ENCODE measurements at regions not wholly inside any gene's neighbourhood (a gene's known extent, or its start where the extent isn't known, plus 50 kb on each side); places are given as distances from the start of the nearest gene placed in this dataset.
"Not testable (repeated sequence)": the region's sequence is repeated elsewhere in the genome, so short reads cannot be mapped to it uniquely, and the experiment has no call there.

DNA sequence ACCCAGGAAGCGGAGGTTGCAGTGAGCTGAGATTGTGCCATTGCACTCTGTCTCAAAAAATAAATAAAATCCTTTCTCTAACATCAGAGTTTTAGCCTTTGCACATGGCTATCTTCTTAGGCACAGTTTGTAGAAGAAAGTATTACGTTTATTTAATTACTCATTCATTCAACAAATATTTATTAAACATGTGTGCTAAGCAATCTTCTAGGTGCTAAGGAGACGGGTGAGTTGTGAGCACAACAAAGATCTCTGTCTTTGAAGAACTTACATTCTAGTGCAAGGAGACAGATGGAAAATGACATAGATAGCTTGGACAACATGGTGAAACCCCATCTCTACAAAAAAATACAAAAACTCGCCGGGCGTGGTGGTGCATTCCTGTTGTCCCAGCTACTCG, 122.3 kb upstream of the MYO10 start:
- no peak for TF ChIP-seq POLR2A (IDR thresholded peaks at IDR 0.05; ENCODE audit: low read depth, low read length)
- FAIRE-seq = no peak

DNA sequence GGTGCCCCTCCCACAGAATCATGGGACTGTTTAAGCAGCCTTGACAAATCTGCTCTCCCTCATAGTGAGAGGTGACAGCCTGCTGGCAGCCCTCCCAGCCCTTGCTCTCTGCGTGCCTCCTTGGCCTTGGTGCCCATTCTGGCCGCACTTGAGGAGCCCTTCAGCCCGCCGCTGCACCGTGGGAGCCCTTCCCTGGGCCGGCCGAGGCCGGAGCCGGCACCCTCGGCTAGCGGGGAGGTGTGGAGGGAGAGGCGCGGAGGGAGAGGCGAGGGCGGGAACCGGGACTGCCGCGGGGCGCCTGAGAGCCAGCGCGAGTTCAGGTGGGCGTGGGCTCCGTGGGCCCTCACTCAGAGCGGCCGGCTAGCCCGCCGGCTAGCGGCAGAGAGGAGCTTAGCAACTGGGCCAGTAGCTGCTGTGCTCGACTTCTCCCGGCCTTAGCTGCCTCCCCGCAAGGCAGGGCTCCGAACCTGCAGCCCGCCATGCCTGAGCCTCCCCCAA, 125.9 kb upstream of the MYO10 start:
- TF ChIP-seq POLR2A (IDR thresholded peaks at IDR 0.05; ENCODE audit: low read depth, low read length) = no peak
- FAIRE-seq (no peak), DNase-seq (ENCODE audit: insufficient read length, low spot score) (no peak)

More for the DNA sequence above, 122.3 kb upstream of the MYO10 start:
- DNase-seq (ENCODE audit: insufficient read length, low spot score) = no peak

DNA sequence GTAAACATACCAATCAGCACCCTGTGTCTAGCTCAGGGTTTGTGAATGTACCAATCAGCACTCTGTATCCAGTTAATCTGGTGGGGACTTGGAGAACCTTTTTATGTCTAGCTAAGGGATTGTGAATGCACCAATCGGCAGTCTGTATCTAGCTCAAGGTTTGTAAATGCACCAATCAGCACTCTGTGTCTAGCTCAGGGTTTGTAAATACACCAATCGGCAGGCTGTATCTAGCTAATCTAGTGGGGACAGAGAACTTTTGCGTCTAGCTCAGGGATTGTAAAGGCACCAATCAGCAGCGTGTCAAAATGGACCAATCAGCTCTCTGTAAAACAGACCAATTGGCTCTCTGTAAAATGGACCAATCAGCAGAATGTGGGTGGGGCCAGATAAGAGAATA, 126.7 kb upstream of the MYO10 start:
- not testable (repeated sequence) for DNase-seq (ENCODE audit: insufficient read length, low spot score); FAIRE-seq

DNA sequence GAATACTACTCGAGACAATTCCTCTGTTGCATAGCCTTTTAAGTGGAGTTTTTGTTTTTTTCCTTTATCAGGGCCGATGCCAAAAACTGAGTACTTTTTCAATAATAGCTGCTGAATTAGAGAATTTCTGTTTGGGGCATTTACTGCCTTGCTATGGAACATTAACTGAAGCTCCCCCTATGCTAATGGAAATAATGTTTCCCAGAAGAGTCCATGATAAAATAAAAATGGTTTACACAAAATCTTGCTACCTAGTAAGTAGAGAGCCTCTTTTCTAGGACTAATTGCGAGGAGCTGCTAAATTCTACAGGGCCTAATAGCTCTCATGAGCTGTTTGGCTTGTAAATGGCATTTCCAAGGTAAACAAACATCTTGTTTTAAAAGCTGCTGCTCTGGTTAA, 128.2 kb upstream of the MYO10 start:
- no peak for TF ChIP-seq POLR2A (IDR thresholded peaks at IDR 0.05; ENCODE audit: low read depth, low read length)
- FAIRE-seq (no peak), DNase-seq (ENCODE audit: insufficient read length, low spot score) (no peak)

DNA sequence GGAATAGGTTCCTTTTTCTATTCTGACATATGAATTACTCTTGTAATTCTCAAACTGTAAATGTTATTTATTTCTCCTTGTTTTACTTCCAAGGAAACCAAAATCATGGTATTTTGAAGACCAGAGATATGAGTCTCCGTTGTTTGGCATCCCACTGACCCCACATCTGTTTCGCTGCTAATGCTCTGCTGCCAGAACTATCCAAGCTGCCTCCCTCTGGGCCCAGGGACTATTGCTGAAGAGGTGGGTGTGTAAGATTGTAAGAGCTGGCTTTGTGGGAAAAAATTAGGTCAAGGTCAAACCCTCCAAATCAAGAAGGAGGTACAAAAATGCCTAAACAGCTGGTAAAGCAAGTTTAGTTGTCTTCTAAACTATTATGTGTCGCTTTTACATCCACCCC, 129.4 kb upstream of the MYO10 start:
- DNase-seq (ENCODE audit: insufficient read length, low spot score) (no peak), FAIRE-seq (no peak)
- no peak for TF ChIP-seq POLR2A (IDR thresholded peaks at IDR 0.05; ENCODE audit: low read depth, low read length)

DNA sequence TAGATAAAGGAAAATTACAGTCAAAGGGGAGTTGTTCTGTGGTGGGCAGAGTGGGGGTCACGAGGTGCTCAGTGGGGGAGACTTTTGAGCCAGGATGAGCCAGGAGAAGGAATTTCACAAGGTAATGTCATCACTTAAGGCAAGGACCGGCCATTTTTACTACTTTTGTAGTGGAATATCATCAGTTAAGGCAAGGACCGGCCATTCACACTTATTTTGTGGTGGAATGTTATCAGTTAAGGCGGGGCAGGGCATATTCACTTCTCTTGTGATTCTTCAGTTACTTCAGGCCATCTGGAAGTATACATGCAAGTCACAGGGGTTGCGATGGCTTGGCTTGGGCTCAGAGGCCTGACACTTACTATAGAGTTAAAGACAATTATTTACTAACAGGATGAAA, 129.9 kb upstream of the MYO10 start:
- DNase-seq (ENCODE audit: insufficient read length, low spot score); FAIRE-seq: not testable (repeated sequence)

DNA sequence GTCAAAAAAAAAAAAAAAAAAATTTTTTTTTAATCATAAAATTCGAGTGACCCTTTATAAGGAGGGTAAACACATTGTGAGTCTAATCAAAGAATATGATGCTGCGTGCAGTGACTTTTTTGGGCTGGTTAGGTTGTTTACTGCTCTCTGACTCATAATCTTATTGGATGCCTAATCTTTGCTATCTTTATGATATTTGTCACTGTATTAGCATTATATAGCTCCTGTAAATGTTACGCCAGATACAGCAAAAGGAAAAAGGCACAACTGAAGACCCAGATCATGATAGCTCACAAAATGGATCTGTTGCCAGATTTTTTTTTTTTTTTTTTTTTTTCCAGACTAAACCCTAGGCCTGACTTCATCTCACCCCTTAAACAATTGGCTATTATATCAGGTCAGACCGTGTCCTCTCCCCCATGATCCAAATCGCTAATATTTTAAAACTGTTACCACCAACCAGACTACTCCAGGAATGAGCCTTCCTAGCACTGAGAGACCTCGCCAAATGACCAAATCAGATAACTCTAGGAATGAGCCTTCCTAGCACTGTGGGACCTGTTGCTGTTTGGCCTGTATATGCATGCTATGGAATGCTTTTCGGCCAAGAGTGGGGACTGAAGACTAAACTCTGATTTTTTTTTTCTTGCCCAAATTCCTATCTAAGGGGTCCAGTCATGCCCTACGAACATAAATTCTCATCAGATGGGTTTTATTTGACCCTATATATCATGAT, 131.7 kb upstream of the MYO10 start:
- DNase-seq (ENCODE audit: insufficient read length, low spot score) (no peak), FAIRE-seq (no peak)
- TF ChIP-seq POLR2A (IDR thresholded peaks at IDR 0.05; ENCODE audit: low read depth, low read length) = no peak

DNA sequence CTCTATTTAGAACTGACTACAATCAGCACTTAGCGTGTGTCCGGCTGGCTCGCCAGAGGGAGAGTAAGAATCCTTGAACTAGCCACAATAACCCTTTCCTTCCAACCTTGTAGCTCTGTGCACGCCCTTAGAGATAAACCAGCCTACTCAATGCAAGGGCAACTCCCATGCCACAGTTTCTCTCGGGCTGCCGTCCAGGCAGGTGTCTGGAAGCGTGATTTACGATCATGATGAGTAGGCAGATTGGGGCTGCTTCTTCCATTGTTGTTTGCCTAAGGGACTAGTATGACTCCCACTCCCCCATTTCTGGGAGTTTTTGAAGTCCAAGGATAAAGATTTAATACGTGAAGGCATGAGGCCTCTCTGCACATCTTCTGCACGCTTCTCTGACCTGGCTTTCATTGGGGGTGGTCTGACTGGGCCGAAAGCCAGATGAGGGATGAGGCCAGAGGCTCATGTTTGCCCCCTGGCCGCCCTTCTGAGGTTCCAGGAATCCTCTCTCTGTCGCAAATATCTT, 134.0 kb upstream of the MYO10 start:
- FAIRE-seq = peak; percentile 53
- TF ChIP-seq POLR2A (IDR thresholded peaks at IDR 0.05; ENCODE audit: low read depth, low read length) = no peak
- no peak for DNase-seq (ENCODE audit: insufficient read length, low spot score)

DNA sequence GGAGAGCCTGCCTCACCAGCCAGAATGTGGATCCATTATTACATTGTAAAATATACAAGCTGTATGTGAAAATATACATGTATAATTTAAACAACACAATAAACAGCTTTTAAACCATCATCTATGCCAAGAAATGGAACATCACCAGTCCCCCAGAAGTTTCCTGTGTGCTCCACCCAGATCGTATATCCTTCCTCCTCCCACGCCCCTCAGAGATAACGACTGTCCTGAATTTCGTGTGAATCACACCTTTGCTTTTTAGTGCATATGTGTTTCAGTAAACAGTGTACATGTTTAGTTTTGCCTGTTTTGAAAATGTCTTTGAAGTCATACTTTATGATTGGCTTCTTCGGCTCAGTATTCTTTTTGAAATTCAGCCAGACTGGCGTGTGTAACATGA, 134.6 kb upstream of the MYO10 start:
- FAIRE-seq (no peak), DNase-seq (ENCODE audit: insufficient read length, low spot score) (no peak)
- TF ChIP-seq POLR2A (IDR thresholded peaks at IDR 0.05; ENCODE audit: low read depth, low read length) = no peak

DNA sequence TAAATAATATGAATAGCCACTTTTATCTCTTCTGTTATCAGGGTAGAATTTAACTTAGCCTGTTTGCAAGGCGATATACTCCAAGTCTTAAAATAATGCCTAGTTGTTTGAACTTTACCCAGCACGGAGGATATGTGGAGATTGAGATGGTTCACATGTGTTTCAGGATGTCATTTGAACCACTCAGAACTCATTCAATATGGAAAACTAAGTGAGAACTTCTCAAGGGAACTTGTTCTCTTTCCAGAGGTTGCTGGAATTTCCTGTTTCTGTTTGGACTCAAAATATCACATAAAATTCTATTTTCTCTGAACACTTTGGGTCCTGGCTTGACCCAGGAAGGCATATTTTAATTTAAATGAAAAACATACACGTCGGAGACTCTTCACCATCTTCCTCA, 139.1 kb upstream of the MYO10 start:
- FAIRE-seq (no peak), DNase-seq (ENCODE audit: insufficient read length, low spot score) (no peak)
- no peak for TF ChIP-seq POLR2A (IDR thresholded peaks at IDR 0.05; ENCODE audit: low read depth, low read length)

DNA sequence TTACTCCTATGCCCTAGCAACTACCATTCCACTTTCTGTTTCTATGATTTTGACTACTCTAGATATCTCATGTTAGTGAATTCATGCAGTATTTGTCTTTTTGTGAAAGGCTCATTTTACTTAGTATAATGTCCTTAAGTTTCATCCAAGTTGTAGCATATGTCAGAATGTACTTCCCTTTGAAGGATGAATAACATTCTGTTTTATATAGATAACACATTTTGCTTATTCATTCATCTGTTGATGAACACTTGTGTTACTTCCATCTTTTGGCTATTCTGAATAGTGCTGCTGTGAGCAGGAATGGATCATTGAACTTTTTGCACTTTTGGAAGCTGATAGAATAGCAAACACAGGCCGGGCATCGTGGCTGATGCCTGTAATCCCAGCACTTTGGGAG, 140.2 kb upstream of the MYO10 start:
- DNase-seq (ENCODE audit: insufficient read length, low spot score) (no peak), FAIRE-seq (no peak)
- TF ChIP-seq POLR2A (IDR thresholded peaks at IDR 0.05; ENCODE audit: low read depth, low read length) = no peak

DNA sequence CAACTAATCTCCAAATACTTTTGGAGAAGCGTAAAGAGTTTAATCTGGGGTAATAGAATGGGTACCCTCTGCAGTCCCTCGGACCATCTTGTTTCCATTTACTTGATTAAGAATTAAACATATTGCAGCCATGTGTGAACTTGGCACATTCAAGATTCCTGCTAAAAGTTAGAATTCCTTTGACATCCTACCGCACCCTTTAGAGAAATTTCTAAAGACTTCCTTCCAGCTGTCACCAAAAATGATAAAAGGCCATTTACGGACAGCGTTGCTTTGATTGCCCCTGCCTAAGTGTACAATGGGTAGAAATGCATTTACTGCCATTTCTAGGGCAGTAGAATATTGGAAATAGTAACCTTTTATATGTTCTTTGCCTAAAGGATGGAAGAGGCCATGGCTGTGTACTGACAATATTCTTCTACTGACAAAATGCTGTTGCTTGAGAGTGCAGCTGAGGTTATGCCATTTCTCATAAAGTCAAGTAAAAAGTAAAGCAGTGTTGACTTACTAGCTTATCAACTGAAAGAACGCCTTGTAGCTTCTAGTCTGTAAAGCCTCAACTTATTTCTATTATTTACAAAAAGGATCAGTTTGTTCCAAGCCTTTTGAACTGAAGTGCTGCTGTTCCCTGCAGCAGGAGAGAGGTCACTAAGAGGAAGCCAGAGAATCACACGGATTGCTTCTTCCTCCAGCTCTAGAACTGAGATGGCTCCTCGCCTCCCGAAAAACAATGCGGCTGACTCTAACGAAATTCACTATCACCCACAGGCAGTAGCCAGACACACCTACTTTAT, 139.8 kb upstream of the BASP1 start:
- TF ChIP-seq POLR2A (IDR thresholded peaks at IDR 0.05; ENCODE audit: low read depth, low read length) = no peak
- DNase-seq (ENCODE audit: insufficient read length, low spot score) = no peak
- FAIRE-seq = no peak

DNA sequence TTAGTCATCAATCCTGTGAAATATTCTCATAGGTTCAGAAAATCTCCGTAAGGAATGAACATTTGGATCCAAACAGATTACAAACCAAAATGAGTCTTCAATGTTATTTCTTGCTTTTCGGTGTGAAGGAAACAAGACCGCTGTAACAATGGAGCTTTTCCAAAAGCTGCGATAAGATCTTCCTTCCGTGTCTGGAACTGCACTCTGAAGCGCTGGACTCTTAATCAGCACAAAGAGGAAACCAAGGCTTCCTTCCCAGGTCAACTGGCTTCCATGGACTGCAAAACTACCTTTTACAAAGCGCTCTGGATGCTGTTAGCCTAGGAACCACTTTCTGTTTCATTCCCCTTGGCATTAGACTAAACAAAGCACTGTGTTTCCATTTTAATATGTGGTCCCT, 137.9 kb upstream of the BASP1 start:
- FAIRE-seq = no peak
- no peak for TF ChIP-seq POLR2A (IDR thresholded peaks at IDR 0.05; ENCODE audit: low read depth, low read length)
- no peak for DNase-seq (ENCODE audit: insufficient read length, low spot score)

DNA sequence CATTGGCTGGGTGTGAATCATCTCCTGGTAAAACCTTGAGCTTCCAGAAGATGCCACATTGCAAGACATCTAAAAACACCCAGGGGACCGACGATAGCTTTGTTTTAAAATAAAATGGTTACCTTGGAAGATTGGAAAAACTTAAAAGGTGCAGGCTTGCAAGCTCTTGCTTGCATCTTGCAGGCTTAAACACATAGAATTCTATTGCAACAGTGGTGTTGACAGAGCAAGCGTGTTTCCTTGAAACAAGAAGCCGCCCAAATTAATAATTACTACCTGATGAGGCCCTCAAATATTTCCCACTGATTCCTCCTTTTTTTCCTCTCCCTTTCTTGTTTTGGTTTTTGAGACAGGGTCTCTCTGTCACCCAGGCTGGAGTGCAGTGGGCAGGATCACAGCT, 137.1 kb upstream of the BASP1 start:
- TF ChIP-seq POLR2A (IDR thresholded peaks at IDR 0.05; ENCODE audit: low read depth, low read length) = no peak
- no peak for FAIRE-seq
- DNase-seq (ENCODE audit: insufficient read length, low spot score) = no peak

DNA sequence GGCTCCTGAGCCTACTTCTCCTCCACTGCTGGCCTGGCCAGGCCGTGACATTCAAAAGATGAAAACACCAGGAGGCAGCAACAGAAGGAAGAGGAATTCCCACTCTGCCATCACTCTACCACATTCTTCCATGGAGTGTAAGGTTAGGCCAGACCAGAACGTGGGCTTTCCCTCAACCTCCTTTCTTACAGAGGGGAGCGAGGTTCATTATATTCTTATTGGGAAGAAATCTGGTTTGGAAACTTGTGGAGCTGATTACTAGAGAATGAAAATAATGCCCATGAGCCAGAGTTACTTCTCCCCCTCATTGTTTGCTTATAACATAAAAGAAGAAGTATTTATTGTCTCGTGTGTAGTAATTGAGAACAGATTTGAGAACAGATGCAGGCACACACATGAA, 136.3 kb upstream of the BASP1 start:
- no peak for TF ChIP-seq POLR2A (IDR thresholded peaks at IDR 0.05; ENCODE audit: low read depth, low read length)
- DNase-seq (ENCODE audit: insufficient read length, low spot score) (no peak), FAIRE-seq (no peak)

DNA sequence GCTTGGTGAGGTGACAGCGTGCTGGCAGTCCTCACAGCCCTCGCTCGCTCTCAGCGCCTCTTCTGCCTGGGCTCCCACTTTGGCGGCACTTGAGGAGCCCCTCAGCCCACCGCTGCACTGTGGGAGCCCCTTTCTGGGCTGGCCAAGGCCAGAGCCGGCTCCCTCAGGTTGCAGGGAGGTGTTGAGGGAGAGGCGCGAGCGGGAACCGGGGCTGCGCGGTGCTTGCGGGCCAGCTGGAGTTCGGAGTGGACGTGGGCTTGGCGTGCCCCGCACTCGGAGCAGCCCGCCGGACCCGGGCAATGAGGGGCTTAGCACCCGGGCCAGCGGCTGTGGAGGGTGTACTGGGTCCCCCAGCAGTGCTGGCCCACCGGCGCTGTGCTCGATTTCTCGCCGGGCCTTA, 134.2 kb upstream of the BASP1 start:
- FAIRE-seq; DNase-seq (ENCODE audit: insufficient read length, low spot score): not testable (repeated sequence)

Measured in H54 (cell line).